ENCODE measurements at regions not wholly inside any gene's neighbourhood (a gene's known extent, or its start where the extent isn't known, plus 50 kb on each side); places are given as distances from the start of the nearest gene placed in this dataset.
A peak's percentile ranks its signal among the peaks of the same experiment; 100 is the strongest.

- no peak for DNase-seq
These were observed 265.5 kb downstream of the PTPRC start for GRCh38 chr1:198904321-198904720.

- no peak for DNase-seq
These were observed 268.0 kb downstream of the PTPRC start for GRCh38 chr1:198906739-198907422.

DNA sequence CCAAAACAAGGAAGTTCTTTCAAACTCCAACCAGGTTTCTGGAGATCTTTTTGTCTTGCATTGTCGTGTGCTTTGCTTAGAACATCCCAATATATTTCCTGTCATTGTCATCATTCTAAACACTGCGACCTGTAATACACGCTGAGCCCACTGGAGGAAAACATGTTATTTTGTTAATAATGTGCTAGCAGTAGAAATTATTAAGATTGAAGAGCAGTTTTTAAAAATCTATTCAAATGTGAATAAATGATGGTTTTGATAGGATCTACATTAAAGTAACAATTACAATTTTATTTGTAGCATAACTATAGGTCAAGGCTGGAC lies 268.5 kb downstream of the PTPRC start:
- peak in 1 of 5 experiments; percentile 25 for DNase-seq

DNA sequence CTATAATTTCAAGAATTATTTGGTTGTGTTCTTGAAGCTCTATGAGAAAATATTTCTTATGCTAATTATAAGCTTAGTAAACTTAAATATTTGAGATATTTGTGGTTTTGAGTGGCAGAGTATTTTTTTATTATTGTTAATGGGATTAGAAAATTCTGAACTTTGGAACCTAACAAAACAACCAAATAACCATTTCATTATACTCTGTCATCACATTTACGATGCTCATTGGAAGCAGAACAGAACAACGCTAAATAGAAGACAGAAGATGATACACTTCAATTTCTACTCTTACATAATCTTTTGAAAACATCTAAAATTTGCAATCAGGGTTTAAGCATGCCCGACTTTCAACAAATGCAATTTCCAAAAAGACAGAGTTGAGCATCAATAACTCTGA lies 270.2 kb downstream of the PTPRC start:
- DNase-seq: no peak

DNA sequence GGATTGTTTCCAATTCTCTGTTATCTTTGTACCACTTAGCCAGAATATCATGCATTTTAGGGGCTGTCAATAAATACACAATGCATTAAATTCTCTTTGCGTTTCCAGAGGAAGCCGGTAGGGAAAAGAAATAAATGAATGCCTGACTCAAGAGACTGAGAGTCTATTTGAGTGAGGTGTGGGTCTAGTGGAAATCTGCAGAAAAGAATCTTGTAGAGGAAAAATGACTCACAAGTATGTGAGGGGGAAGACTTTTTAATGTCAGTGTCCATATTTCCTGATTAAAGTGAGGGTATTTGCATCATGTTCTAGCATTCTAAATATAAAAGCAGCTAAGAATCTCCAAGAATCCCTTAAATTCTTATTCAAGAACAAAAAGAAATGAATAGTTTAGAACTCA lies 271.1 kb downstream of the PTPRC start:
- no peak for DNase-seq

DNA sequence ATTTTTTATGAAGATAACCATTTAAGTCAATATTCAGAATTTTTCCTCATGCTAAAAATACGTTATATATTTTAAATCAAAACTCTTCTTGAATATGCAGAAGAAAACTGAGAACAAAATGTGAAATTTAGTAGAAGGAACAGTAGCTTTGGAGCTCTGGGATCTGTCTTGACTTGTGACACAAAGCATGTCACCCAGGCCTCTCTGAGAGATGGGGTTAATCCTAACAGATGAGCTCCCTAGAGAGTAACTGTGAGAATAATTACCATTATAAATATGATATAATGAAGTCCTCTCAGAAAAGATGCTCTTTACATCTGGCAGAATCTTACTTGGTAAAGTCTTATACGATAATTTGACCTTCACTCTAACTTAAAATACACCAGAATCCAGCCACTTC lies 272.0 kb downstream of the PTPRC start:
- DNase-seq: no peak

GRCh38 chr1:198912046-198912445 lies 273.2 kb downstream of the PTPRC start:
- DNase-seq: no peak

- DNase-seq: no peak
These were observed 274.8 kb downstream of the PTPRC start for GRCh38 chr1:198913667-198914066.

- no peak for DNase-seq
These were observed 276.7 kb downstream of the PTPRC start for GRCh38 chr1:198915327-198916231.

DNA sequence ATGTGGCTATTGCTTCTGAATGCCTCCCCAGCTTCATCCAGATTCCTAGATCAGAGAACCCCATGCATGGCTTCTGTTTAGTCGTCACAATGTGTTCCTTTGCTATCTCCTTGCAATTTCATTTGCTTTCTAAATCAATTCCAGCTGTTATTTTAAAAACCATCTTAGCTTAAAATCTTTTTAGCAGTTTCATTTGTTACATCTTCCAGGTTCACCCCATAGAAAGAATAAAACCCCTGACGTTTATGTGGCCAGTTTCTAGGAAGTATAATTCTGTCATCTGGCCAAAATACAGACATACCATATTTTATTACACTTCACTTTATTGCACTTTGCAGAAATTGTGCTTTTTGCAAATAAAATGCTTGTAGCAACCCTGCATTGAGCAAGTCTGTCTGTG lies 278.4 kb downstream of the PTPRC start:
- DNase-seq: no peak

GRCh38 chr1:198918920-198919319 lies 280.1 kb downstream of the PTPRC start:
- no peak for DNase-seq

DNA sequence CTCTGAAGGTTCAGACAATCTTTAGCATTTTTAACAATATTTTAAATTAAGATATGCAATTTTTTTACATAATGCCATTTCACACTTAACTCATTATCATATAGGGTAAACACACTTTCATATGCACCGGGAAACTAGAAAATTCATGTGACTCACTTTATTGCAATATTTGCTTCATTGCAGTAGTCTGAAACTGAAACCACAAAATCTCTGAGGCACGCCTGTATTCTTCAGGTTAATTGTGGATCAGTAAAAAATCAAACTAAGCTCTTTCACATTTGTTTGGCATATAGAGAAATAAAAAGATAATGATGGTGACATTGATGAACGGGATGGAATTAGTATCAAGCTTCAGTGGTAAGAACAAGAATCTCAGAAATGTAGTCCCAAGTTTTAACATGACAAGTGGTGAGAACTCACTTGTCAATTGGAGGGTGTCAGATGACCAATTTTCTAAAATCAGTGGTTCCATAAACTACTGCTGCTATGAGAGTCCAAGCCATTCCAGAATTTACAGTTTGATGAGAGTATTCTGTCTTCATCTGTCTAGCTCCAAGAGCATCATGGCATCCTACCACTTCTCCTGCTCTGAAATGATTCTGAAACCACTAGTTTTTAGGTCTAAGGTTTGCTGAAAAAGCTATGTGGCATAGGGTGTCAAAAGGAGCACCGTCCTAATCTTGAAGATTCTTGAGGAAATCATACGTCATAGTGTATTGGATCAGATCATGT lies 281.0 kb downstream of the PTPRC start:
- peak in 1 of 5 experiments; percentile 83 for DNase-seq

DNA sequence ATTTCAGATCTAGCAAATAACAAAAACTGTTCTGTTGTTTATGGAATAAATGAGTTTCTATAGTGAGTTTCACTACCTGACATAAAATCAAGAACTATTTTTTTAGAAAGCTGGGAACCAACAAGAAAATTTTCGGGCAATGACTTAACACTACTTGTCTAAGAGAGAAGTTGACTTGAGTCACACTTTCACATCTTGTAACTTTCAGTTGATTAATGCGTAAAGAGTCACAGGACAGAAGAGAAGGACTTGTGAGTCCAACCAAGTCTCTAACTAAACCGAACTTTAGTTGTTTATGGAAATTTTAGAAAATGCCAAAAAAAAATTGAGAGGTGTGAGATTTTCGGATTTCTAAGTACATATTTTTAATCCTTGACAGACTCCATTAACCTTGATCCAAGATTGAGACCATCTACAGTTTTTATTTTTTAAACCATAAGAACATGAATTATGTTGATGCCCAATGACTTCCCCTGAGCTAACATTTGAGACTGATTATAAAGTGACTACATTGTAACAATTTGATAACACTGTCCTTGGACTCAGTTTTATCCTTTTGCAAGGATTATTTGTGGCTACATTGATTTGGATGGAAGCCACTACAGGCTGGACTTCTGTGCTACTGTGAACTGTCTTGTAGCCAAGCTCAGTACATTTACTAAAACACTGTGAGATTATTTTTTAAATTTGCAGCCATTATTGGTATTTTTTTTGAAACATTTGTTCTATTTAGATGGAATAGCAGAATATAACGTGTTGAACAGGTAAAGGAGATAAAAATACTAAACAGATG lies 284.0 kb downstream of the PTPRC start:
- peak in 1 of 5 experiments; percentile 42 for DNase-seq

- no peak for DNase-seq
These were observed 285.2 kb downstream of the PTPRC start for GRCh38 chr1:198923993-198924392.

DNA sequence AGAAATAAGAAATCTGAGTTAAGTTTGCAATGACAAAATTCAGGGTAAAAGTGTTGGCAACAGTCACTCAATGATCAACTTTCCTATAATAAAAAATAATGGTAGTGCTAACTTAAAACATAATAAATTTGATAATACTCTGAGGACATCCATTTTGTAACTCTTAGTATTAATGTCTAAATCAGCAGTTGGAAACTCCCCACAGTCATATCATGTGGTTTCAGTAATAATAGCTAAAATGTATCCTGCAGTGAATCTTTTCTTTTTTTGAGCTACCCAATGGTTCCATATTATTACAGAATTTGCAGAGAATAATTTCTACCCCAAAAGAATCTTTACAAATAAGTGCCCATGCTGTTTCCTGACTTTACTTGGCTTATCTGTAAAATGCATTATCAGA lies 286.7 kb downstream of the PTPRC start:
- DNase-seq: no peak

DNA sequence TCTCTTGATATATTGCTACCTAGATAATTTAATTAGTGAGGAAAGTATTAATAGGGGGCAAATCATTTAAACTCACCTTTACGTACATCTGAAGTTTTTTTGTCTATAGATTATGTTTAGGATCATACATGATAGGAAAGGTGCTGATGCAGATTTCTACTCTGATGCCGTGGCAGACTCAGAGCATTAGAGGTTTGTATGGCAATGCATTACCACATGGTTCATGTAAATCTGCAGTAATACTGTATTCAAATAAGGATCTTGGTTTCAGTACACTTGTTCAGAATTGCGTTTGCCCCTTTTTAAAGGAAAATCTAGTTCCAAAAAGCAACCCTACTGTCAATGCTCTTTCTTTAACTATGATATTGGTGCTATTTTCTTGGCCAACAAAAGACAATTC lies 288.3 kb downstream of the PTPRC start:
- no peak for DNase-seq

- DNase-seq: no peak
These were observed 290.3 kb downstream of the PTPRC start for GRCh38 chr1:198929111-198929604.

- DNase-seq: peak in 1 of 5 experiments; percentile 40
These were observed 291.2 kb downstream of the PTPRC start for GRCh38 chr1:198929961-198930599.

- DNase-seq: no peak
These were observed 293.6 kb downstream of the PTPRC start for GRCh38 chr1:198932351-198932991.

- DNase-seq: no peak
These were observed 294.8 kb downstream of the PTPRC start for GRCh38 chr1:198933515-198934222.

GRCh38 chr1:198934426-198934825 lies 295.6 kb downstream of the PTPRC start:
- no peak for DNase-seq

All from T-helper 2 cell (primary cell).